ENCODE measurements at regions not wholly inside any gene's neighbourhood (a gene's known extent, or its start where the extent isn't known, plus 50 kb on each side); places are given as distances from the start of the nearest gene placed in this dataset.
A peak's percentile ranks its signal among the peaks of the same experiment; 100 is the strongest.
"Not testable (repeated sequence)": the region's sequence is repeated elsewhere in the genome, so short reads cannot be mapped to it uniquely, and the experiment has no call there.

GRCh38 chr16:29127806-29128420 lies 143.1 kb downstream of the LAT start:
- H3K27me3 Mint-ChIP-seq (ENCODE audit: insufficient read depth); intact Hi-C loops (cut with micrococcal nuclease); H3K27ac Mint-ChIP-seq; DNase-seq (ENCODE audit: low spot score); H3K9me3 Mint-ChIP-seq; H3K4me3 Mint-ChIP-seq; H3K36me3 Mint-ChIP-seq (ENCODE audit: low read depth); H3K4me1 Mint-ChIP-seq (ENCODE audit: low read depth): not testable (repeated sequence)

- Mint-ChIP-seq H3K4me1 (ENCODE audit: low read depth) (no peaks in the 10 kb centered on the region), H3K36me3 (ENCODE audit: low read depth) (no peaks in the 10 kb centered on the region), H3K27ac (no peak overlapping the region), H3K27me3 (ENCODE audit: insufficient read depth) (no peaks in the 10 kb centered on the region), H3K9me3 (no peaks in the 10 kb centered on the region), H3K4me3 (no peak overlapping the region)
- DNase-seq (ENCODE audit: low spot score), result no peak
- intact Hi-C loops (cut with micrococcal nuclease), result no loop called here
These were observed 141.8 kb downstream of the LAT start for GRCh38 chr16:29126616-29127015.

- intact Hi-C loops (cut with micrococcal nuclease), result no loop called here
- no peak overlapping the region for H3K27ac Mint-ChIP-seq
- DNase-seq (ENCODE audit: low spot score), result no peak
- no peaks in the 10 kb centered on the region for H3K27me3 Mint-ChIP-seq (ENCODE audit: insufficient read depth)
- H3K9me3 Mint-ChIP-seq, result no peaks in the 10 kb centered on the region
- no peaks in the 10 kb centered on the region for H3K4me1 Mint-ChIP-seq (ENCODE audit: low read depth)
- no peak overlapping the region for H3K4me3 Mint-ChIP-seq
- no peaks in the 10 kb centered on the region for H3K36me3 Mint-ChIP-seq (ENCODE audit: low read depth)
These were observed 141.2 kb downstream of the LAT start for GRCh38 chr16:29126057-29126494.

DNA sequence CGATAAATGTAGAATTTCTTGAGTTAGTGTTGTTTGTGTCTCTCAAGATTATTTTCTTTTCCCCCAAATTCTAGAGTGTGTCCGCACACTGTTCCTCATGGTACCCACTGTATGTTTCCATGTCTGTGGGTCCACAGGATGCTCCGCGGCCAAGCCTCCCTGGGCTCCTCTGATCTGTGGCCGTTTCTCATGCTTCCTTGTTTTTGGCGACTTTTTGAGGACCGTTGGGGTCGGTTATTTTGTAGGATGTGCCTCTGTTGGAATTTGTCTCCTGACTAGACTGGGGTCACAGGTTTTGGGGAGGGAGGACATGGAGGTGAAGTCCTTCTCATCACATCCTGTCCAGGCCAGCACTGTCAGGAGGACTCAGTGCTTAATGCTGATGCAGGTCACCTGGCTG lies 140.0 kb downstream of the LAT start:
- intact Hi-C loops (cut with micrococcal nuclease), result no loop called here
- Mint-ChIP-seq H3K27me3 (ENCODE audit: insufficient read depth) (no peaks in the 10 kb centered on the region), H3K4me3 (no peak overlapping the region), H3K4me1 (ENCODE audit: low read depth) (no peaks in the 10 kb centered on the region), H3K27ac (no peak overlapping the region), H3K9me3 (no peaks in the 10 kb centered on the region), H3K36me3 (ENCODE audit: low read depth) (no peaks in the 10 kb centered on the region)
- DNase-seq (ENCODE audit: low spot score), result no peak

- DNase-seq (ENCODE audit: low spot score); H3K27me3 Mint-ChIP-seq (ENCODE audit: insufficient read depth): not testable (repeated sequence)
These were observed 139.3 kb downstream of the LAT start for GRCh38 chr16:29124162-29124561.

DNA sequence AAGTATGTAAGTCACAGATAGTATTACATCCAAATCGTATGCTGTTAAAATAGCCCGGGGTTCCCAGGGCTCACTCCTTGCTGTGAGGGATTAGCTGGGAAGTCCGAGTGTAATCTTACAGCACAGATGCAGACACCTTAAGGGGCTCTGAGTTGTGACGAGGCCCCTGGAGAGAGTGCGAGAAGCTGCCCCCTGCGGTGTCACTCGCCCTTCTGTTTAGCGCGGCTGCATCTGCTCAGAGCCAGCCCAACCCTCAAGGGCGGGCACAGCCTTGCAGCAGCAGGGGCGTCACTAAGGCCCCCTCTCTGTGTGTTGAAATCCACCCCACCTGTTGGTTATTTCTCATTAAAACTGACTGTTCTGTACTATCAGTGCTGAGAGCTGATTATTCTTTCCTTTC lies 135.8 kb downstream of the LAT start:
- H3K27me3 Mint-ChIP-seq (ENCODE audit: insufficient read depth); H3K9me3 Mint-ChIP-seq; H3K27ac Mint-ChIP-seq; intact Hi-C loops (cut with micrococcal nuclease); DNase-seq (ENCODE audit: low spot score); H3K4me3 Mint-ChIP-seq: not testable (repeated sequence)
- Mint-ChIP-seq H3K4me1 (ENCODE audit: low read depth) (peaks cover 19% of the 10 kb centered on the region), H3K36me3 (ENCODE audit: low read depth) (peaks cover 15% of the 10 kb centered on the region)

More at GRCh38 chr16:29124162-29124561, 139.3 kb downstream of the LAT start:
- intact Hi-C loops (cut with micrococcal nuclease); H3K36me3 Mint-ChIP-seq (ENCODE audit: low read depth); H3K4me3 Mint-ChIP-seq; H3K4me1 Mint-ChIP-seq (ENCODE audit: low read depth); H3K27ac Mint-ChIP-seq; H3K9me3 Mint-ChIP-seq: not testable (repeated sequence)

GRCh38 chr16:29118301-29118957 lies 133.6 kb downstream of the LAT start:
- peaks cover 25% of the 10 kb centered on the region for H3K36me3 Mint-ChIP-seq (ENCODE audit: low read depth)
- H3K9me3 Mint-ChIP-seq; H3K4me3 Mint-ChIP-seq; DNase-seq (ENCODE audit: low spot score); H3K27ac Mint-ChIP-seq; H3K27me3 Mint-ChIP-seq (ENCODE audit: insufficient read depth); intact Hi-C loops (cut with micrococcal nuclease): not testable (repeated sequence)
- peaks cover 40% of the 10 kb centered on the region for H3K4me1 Mint-ChIP-seq (ENCODE audit: low read depth)

DNA sequence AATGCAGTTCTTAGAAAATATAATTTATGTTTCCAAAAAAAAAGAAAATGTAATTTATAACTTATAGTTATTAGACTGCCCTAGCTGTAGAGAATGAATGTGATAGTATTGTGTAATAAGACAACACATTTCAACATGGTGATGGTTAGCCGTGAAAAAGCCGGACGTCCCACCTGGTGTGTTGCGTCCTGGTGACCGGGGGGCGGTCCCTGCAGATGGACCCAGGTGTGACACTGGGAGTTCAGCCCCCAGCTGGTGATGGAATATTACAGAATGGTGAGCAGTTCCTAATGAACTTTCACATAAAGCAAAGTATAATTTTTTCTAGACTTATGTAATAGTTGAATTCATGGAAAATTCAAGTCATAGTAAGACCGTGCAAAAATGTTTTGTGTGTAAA lies 132.8 kb downstream of the LAT start:
- no peaks in the 10 kb centered on the region for H3K27me3 Mint-ChIP-seq (ENCODE audit: insufficient read depth)
- peaks cover 30% of the 10 kb centered on the region for H3K36me3 Mint-ChIP-seq (ENCODE audit: low read depth)
- intact Hi-C loops (cut with micrococcal nuclease), result no loop called here
- H3K4me3 Mint-ChIP-seq, result no peak overlapping the region
- peaks cover 46% of the 10 kb centered on the region for H3K4me1 Mint-ChIP-seq (ENCODE audit: low read depth)
- H3K27ac Mint-ChIP-seq, result no peak overlapping the region
- no peak for DNase-seq (ENCODE audit: low spot score)
- no peaks in the 10 kb centered on the region for H3K9me3 Mint-ChIP-seq

DNA sequence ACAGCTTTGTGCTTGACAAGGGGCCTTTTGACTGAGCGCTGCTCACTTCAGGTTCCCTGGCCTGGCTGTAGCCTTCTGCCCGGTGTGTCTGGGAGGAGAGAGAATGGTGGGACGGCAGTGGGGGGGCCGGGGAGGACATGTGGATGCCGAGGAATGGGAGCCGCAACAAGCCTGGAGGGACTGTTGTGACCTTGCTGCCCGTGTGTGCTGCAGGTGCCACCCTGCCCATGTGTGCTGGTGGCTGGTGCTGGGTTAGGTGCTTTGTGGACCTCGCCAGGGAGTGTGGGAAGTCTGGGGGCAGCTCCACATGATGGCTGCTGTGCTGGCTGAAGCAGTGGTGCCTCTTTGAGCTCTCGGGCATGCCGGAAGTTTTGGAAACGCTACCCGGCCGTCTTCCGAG lies 132.1 kb downstream of the LAT start:
- Mint-ChIP-seq H3K4me3 (no peak overlapping the region), H3K4me1 (ENCODE audit: low read depth) (peaks cover 46% of the 10 kb centered on the region), H3K27me3 (ENCODE audit: insufficient read depth) (no peaks in the 10 kb centered on the region), H3K36me3 (ENCODE audit: low read depth) (peaks cover 32% of the 10 kb centered on the region), H3K9me3 (no peaks in the 10 kb centered on the region), H3K27ac (no peak overlapping the region)
- no peak for DNase-seq (ENCODE audit: low spot score)
- intact Hi-C loops (cut with micrococcal nuclease), result no loop called here

GRCh38 chr16:29116207-29116606 lies 131.4 kb downstream of the LAT start:
- H3K4me3 Mint-ChIP-seq; DNase-seq (ENCODE audit: low spot score); H3K27me3 Mint-ChIP-seq (ENCODE audit: insufficient read depth); intact Hi-C loops (cut with micrococcal nuclease); H3K9me3 Mint-ChIP-seq: not testable (repeated sequence)
- Mint-ChIP-seq H3K36me3 (ENCODE audit: low read depth) (peaks cover 32% of the 10 kb centered on the region), H3K27ac (peak overlapping the region; percentile 48), H3K4me1 (ENCODE audit: low read depth) (peaks cover 46% of the 10 kb centered on the region)

DNA sequence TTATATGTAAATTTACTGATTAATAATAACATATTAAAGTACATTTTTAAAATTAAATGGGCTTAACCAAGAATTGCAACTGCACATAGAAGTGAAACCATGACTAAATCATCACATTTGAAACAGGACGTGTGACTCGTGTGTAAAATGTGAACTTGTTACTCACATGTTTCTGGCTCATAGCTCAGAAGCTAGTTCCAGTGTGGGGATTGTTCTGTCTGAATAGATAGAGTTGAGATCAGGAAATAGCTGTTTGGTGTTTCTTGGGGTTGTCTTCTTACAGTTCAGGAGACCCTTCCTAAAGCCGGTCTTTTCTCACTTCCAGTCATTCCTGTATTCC lies 130.9 kb downstream of the LAT start:
- peaks cover 46% of the 10 kb centered on the region for H3K4me1 Mint-ChIP-seq (ENCODE audit: low read depth)
- H3K36me3 Mint-ChIP-seq (ENCODE audit: low read depth), result peaks cover 32% of the 10 kb centered on the region
- not testable (repeated sequence) for H3K4me3 Mint-ChIP-seq

DNA sequence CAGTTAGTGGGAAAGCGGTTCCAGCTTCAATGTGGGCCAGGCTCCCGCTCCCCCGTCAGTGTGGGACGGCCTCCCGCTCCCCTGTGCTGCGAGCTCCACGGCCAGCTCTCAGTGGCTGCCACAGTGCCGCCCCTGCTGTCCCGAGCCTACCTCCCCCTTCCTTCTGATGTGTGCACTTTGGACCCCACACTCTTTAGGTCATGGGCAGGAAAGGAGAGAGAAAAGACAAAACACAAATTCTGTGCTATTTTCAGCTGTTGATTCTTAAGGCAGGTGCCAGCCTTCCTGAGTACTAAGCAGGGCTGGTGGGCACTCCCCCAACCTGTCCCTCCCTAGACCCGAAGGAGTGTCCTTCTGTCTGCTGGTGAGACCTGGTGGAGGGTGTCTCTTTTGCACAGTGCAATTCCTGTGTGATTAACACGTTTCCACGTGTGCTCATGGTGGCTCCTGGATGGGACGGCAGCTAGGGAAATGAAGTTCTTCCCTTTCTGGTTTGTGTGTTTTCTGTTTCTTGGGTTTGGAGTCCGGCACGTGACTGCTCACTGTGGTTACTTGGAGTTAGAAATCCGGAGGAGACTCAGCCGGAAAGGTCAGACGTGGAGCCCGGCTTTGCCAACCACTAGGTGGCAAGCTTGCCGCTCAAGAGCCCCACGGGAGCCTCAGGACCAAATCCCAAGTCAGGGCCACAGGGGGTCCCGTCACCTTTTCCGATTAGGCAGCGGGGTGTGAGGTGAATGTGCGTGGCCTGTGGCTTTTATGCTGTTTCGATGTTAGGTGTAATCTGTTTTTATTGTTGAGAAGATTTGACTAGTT lies 130.3 kb downstream of the LAT start:
- H3K36me3 Mint-ChIP-seq (ENCODE audit: low read depth), result peaks cover 32% of the 10 kb centered on the region

More for the DNA sequence above, 130.9 kb downstream of the LAT start:
- H3K9me3 Mint-ChIP-seq; H3K27me3 Mint-ChIP-seq (ENCODE audit: insufficient read depth); DNase-seq (ENCODE audit: low spot score); intact Hi-C loops (cut with micrococcal nuclease): not testable (repeated sequence)
- H3K27ac Mint-ChIP-seq, result peak overlapping the region; percentile 48

DNA sequence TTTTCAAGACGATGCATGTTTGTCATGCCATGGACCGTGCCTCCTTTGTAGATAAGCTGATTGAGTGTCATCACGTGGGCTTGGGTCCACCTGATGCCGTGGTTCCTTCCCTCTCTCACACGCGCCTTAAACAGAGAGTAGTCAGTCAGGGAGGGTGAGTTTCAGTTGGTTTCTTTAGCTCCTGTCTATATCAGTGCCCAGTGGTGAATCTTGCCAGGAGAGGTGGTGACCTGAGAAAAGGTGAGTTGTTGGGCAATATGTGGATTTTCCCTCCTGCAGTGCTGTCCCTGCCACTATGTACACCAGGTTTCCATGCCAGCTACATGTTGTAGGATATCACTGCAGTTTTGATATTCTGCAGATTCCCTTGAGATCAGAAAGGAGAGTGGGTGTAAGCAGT lies 129.7 kb downstream of the LAT start:
- Mint-ChIP-seq H3K36me3 (ENCODE audit: low read depth) (peaks cover 32% of the 10 kb centered on the region), H3K4me1 (ENCODE audit: low read depth) (peaks cover 46% of the 10 kb centered on the region), H3K27ac (no peak overlapping the region), H3K9me3 (no peaks in the 10 kb centered on the region), H3K27me3 (ENCODE audit: insufficient read depth) (no peaks in the 10 kb centered on the region), H3K4me3 (no peak overlapping the region)
- DNase-seq (ENCODE audit: low spot score), result no peak
- intact Hi-C loops (cut with micrococcal nuclease), result no loop called here

More for the DNA sequence above, 130.3 kb downstream of the LAT start:
- H3K9me3 Mint-ChIP-seq; H3K4me3 Mint-ChIP-seq; DNase-seq (ENCODE audit: low spot score); intact Hi-C loops (cut with micrococcal nuclease); H3K27me3 Mint-ChIP-seq (ENCODE audit: insufficient read depth): not testable (repeated sequence)
- H3K27ac Mint-ChIP-seq, result peak overlapping the region; percentile 61
- peaks cover 46% of the 10 kb centered on the region for H3K4me1 Mint-ChIP-seq (ENCODE audit: low read depth)
